Left hindlimb (tissue), 1 donor: ENCODE measurements at regions not wholly inside any gene's neighbourhood (a gene's known extent, or its start where the extent isn't known, plus 50 kb on each side); places are given as distances from the start of the nearest gene placed in this dataset.

Source experiments
- DNase-seq: peaks from one replicate; pipeline ENCODE4 v3.0.0-alpha.2; 2018

GRCh38 chr12:14283489-14284144, 81.9 kb upstream of the ATF7IP start:
- no peak for DNase-seq

- DNase-seq: peak; percentile 44
Observed at GRCh38 chr12:14284184-14284722, 81.2 kb upstream of the ATF7IP start.

GRCh38 chr12:14289601-14290000, 75.9 kb upstream of the ATF7IP start:
- DNase-seq: no peak

GRCh38 chr12:14290951-14291350, 74.5 kb upstream of the ATF7IP start:
- no peak for DNase-seq

GRCh38 chr12:14303661-14304155, 61.8 kb upstream of the ATF7IP start:
- DNase-seq: no peak

- DNase-seq: no peak
Observed at GRCh38 chr12:14307004-14307403, 58.5 kb upstream of the ATF7IP start.

GRCh38 chr12:14308516-14308915, 57.0 kb upstream of the ATF7IP start:
- no peak for DNase-seq

GRCh38 chr12:14310866-14311265, 54.6 kb upstream of the ATF7IP start:
- DNase-seq: no peak

GRCh38 chr12:14313379-14314138, 51.9 kb upstream of the ATF7IP start:
- DNase-seq: no peak

GRCh38 chr12:14314801-14315200, 50.7 kb upstream of the ATF7IP start:
- no peak for DNase-seq

GRCh38 chr12:14315501-14315900, 50.0 kb upstream of the ATF7IP start:
- DNase-seq: no peak
